ENCODE measurements at regions not wholly inside any gene's neighbourhood (a gene's known extent, or its start where the extent isn't known, plus 50 kb on each side); places are given as distances from the start of the nearest gene placed in this dataset.

- TF ChIP-seq CTCF (conservative IDR thresholded peaks at IDR 0.05; ENCODE audit: low read depth, low read length), result no peak
- TF ChIP-seq MAZ (IDR thresholded peaks at IDR 0.05; ENCODE audit: borderline replicate concordance, low read depth, low read length), result no peak
- no peak for TF ChIP-seq MXI1 (IDR thresholded peaks at IDR 0.05; ENCODE audit: borderline replicate concordance, low read depth, low read length)
- no peak for TF ChIP-seq SMC3 (IDR thresholded peaks at IDR 0.05; ENCODE audit: low read depth, low read length)
- TF ChIP-seq POLR2A (IDR thresholded peaks at IDR 0.05; ENCODE audit: low read depth, low read length), result no peak
- TF ChIP-seq RAD21 (IDR thresholded peaks at IDR 0.05; ENCODE audit: low read length), result no peak
- TF ChIP-seq NFE2L2 (IDR thresholded peaks at IDR 0.05; ENCODE audit: low read depth, low read length), result no peak
- no peak for TF ChIP-seq MAFK (IDR thresholded peaks at IDR 0.05; ENCODE audit: low read depth, low read length)
- no peak for TF ChIP-seq FOS (IDR thresholded peaks at IDR 0.05; ENCODE audit: low read depth, low read length)
- TF ChIP-seq ELK1 (IDR thresholded peaks at IDR 0.05; ENCODE audit: borderline replicate concordance, low read depth, low read length), result no peak
- TF ChIP-seq CEBPB (IDR thresholded peaks at IDR 0.05; ENCODE audit: low read depth, low read length), result no peak
- WGBS, 2 experiments (ENCODE audit: extremely low coverage in 2 of 2, insufficient read length in 1 of 2), result 80% methylated on average over 1 of the region's 8 CpGs; no CpG with 5 or more reads in 1 of the 2 experiments
- Histone ChIP-seq H3K27ac (ENCODE audit: insufficient read depth, low read length) (no peak overlapping the region), H2AK9ac (replicated peaks; ENCODE audit: low read depth, low read length, poor library complexity) (no peak overlapping the region), H3K4me3 (ENCODE audit: insufficient read depth, low read depth, low read length) (no peak overlapping the region), H3K14ac (replicated peaks; ENCODE audit: low read depth, low read length) (no peak overlapping the region), H3K4me1 (ENCODE audit: control insufficient read depth, insufficient read depth, low read length) (no peaks in the 10 kb centered on the region), H3K9ac (ENCODE audit: low read depth, low read length) (no peak overlapping the region), H3K56ac (ENCODE audit: extremely low read depth, insufficient read depth, low read length) (no peak overlapping the region), H3K9me1 (ENCODE audit: insufficient read depth, low read length) (no peaks in the 10 kb centered on the region), H3K79me1 (ENCODE audit: low read depth in 1 of 2, low read length in 2 of 2) (no peaks in the 10 kb centered on the region), H3K23ac (ENCODE audit: low read depth, low read length) (no peak overlapping the region), H3K9me3 (ENCODE audit: control insufficient read depth, insufficient read depth, low read length) (no peaks in the 10 kb centered on the region), H3K18ac (ENCODE audit: low read depth, low read length) (no peak overlapping the region), H4K91ac (ENCODE audit: insufficient read depth, low read depth, low read length) (no peak overlapping the region), H2BK20ac (ENCODE audit: low read depth, low read length) (no peak overlapping the region), H3K36me3 (ENCODE audit: control insufficient read depth, insufficient read depth, low read length) (no peaks in the 10 kb centered on the region), H2BK15ac (ENCODE audit: low read depth, low read length) (no peak overlapping the region), H2AFZ (replicated peaks; ENCODE audit: low read length, poor library complexity) (no peak overlapping the region), H2BK5ac (ENCODE audit: low read depth, low read length, poor library complexity, severe bottlenecking) (no peak overlapping the region), H3K4ac (ENCODE audit: low read depth, low read length) (no peak overlapping the region), H2BK120ac (ENCODE audit: low read depth, low read length) (no peak overlapping the region), H4K20me1 (ENCODE audit: insufficient read depth, low read length) (no peaks in the 10 kb centered on the region), H3K4me2 (ENCODE audit: low read depth, low read length) (no peak overlapping the region), H4K8ac (ENCODE audit: low read depth in 2 of 2, low read length in 2 of 2) (no peak overlapping the region), H4K5ac (ENCODE audit: low read depth, low read length) (no peak overlapping the region), H2AK5ac (ENCODE audit: low read depth, low read length) (no peak overlapping the region), H3K27me3 (ENCODE audit: control insufficient read depth, insufficient read depth, low read length) (no peaks in the 10 kb centered on the region)
- in situ Hi-C loops (cut with MboI; ENCODE audit: low sequenced_read_pairs), result no loop called here
- intact Hi-C loops (cut with micrococcal nuclease), result no loop called here
- dilution Hi-C loops (cut with HindIII; ENCODE audit: low sequenced_read_pairs, unreplicated experiment), result no loop called here
- CTCF ChIA-PET, result no interaction called here
- ATAC-seq (ENCODE audit: low read depth) (no peak), DNase-seq (no peak)
- POLR2A ChIA-PET (ENCODE audit: unreplicated experiment), result no interaction called here
- no TSS peak for BruUV-seq (replicated peaks)
These were observed 52.8 kb upstream of the TRABD2B start for GRCh38 chr1:48049823-48050535.

Data from IMR-90 (cell line).